ENCODE measurements at regions not wholly inside any gene's neighbourhood (a gene's known extent, or its start where the extent isn't known, plus 50 kb on each side); places are given as distances from the start of the nearest gene placed in this dataset.

GRCh38 chr4:135963009-135963408, 1569.3 kb downstream of the PCDH18 start:
- WGBS, 4 donors, result 30 to 50% (median 33%) methylated on average over 1 of the region's 1 CpG
- no peak overlapping the region for H3K27ac ChIP-seq
- intact Hi-C loops (cut with DNase I), result no loop called here

GRCh38 chr4:135949931-135950330, 1582.4 kb downstream of the PCDH18 start:
- WGBS, 4 donors, result 70 to 77% (median 74%) methylated on average over 3 of the region's 3 CpGs
- no peak for DNase-seq
- Histone ChIP-seq H3K36me3 (replicated peaks in 1 of 2) (no peaks in the 10 kb centered on the region), H3K4me1 (replicated peaks in 1 of 2) (no peaks in the 10 kb centered on the region), H3K27me3 (no peaks in the 10 kb centered on the region), H3K27ac (no peak overlapping the region), H3K4me3 (no peak overlapping the region), H3K9me3 (replicated peaks in 1 of 3) (no peaks in the 10 kb centered on the region)
- no peak for TF ChIP-seq POLR2A (IDR thresholded peaks at IDR 0.05)
- TF ChIP-seq, protein P1, sequence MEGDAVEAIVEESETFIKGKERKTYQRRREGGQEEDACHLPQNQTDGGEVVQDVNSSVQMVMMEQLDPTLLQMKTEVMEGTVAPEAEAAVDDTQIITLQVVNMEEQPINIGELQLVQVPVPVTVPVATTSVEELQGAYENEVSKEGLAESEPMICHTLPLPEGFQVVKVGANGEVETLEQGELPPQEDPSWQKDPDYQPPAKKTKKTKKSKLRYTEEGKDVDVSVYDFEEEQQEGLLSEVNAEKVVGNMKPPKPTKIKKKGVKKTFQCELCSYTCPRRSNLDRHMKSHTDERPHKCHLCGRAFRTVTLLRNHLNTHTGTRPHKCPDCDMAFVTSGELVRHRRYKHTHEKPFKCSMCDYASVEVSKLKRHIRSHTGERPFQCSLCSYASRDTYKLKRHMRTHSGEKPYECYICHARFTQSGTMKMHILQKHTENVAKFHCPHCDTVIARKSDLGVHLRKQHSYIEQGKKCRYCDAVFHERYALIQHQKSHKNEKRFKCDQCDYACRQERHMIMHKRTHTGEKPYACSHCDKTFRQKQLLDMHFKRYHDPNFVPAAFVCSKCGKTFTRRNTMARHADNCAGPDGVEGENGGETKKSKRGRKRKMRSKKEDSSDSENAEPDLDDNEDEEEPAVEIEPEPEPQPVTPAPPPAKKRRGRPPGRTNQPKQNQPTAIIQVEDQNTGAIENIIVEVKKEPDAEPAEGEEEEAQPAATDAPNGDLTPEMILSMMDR (IDR thresholded peaks at IDR 0.05), result no peak
- intact Hi-C loops (cut with DNase I), result no loop called here

More at GRCh38 chr4:135963009-135963408, 1569.3 kb downstream of the PCDH18 start:
- Histone ChIP-seq H3K36me3 (replicated peaks in 1 of 2) (no peaks in the 10 kb centered on the region), H3K4me3 (no peak overlapping the region), H3K4me1 (replicated peaks in 1 of 2) (no peaks in the 10 kb centered on the region), H3K9me3 (replicated peaks in 1 of 3) (no peaks in the 10 kb centered on the region), H3K27me3 (no peaks in the 10 kb centered on the region)
- no peak for DNase-seq
- TF ChIP-seq, protein P1 (IDR thresholded peaks at IDR 0.05), result no peak
- TF ChIP-seq POLR2A (IDR thresholded peaks at IDR 0.05), result no peak

DNA sequence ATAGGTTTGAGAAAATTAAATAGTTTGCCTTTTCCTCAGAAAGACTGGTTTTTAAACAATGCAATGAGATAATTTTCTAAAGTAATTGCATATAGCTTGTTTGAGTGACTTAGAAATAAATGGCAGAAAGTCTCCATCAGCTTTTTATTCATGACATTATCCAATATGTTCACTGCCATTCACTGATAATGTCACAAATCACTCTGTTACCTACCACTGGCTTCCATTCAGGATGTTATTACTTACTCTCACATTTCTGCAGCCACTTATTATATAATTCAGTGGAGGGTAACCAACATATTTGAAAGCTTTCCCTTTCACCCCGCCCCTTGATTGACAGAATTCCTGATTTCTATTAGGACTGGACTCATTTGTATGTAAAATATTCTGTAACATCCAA, 1583.5 kb downstream of the PCDH18 start:
- no peaks in the 10 kb centered on the region for H3K27me3 ChIP-seq
- whole genome bisulfite sequencing, 4 donors, result 61 to 80% (median 73%) methylated on average over 1 of the region's 1 CpG
- H3K36me3 ChIP-seq (replicated peaks in 1 of 2), result no peaks in the 10 kb centered on the region
- H3K4me3 ChIP-seq, result no peak overlapping the region
- DNase-seq, result no peak
- no peaks in the 10 kb centered on the region for H3K4me1 ChIP-seq (replicated peaks in 1 of 2)
- TF ChIP-seq POLR2A (IDR thresholded peaks at IDR 0.05), result no peak
- TF ChIP-seq, protein P1 (IDR thresholded peaks at IDR 0.05), result no peak
- intact Hi-C loops (cut with DNase I), result no loop called here
- no peaks in the 10 kb centered on the region for H3K9me3 ChIP-seq (replicated peaks in 1 of 3)
- no peak overlapping the region for H3K27ac ChIP-seq

- Histone ChIP-seq H3K4me3 (no peak overlapping the region), H3K36me3 (replicated peaks in 1 of 2) (no peaks in the 10 kb centered on the region), H3K9me3 (replicated peaks in 1 of 3) (no peaks in the 10 kb centered on the region), H3K4me1 (replicated peaks in 1 of 2) (no peaks in the 10 kb centered on the region), H3K27me3 (no peaks in the 10 kb centered on the region), H3K27ac (no peak overlapping the region)
- intact Hi-C loops (cut with DNase I), result no loop called here
- no peak for DNase-seq
- TF ChIP-seq, protein P1 (IDR thresholded peaks at IDR 0.05), result no peak
- no peak for TF ChIP-seq POLR2A (IDR thresholded peaks at IDR 0.05)
- WGBS, 4 donors, result 76 to 89% (median 81%) methylated on average over 2 of the region's 2 CpGs
Measured at GRCh38 chr4:135941671-135942070, 1590.6 kb downstream of the PCDH18 start.
